HCT116 (cell line): ENCODE measurements at regions not wholly inside any gene's neighbourhood (a gene's known extent, or its start where the extent isn't known, plus 50 kb on each side); places are given as distances from the start of the nearest gene placed in this dataset.

ENCODE experiments used
- ATAC-seq: fragments of 200-7000 bp; cut with Tn5 transposase; 2 replicates; pipeline ENCODE4 v1.9.1; 2020; ENCODE audit warnings: mild to moderate bottlenecking, moderate library complexity
- BruUV-seq: library from RNA; stranded (reverse); fragments of 400-500 nt; replicated peaks from 2 replicates; lab custom pipeline; 2021; lab: Mats Ljungman, UMichigan
- CTCF ChIA-PET: fragments of 300-600 bp; sonication (Branson Sonifier 250); formaldehyde crosslinking; loops from one replicate; lab custom pipeline; 2021; ENCODE audit warnings: antibody characterized with exemption; lab: Charles Lee
- POLR2A ChIA-PET: fragments of 300-600, 350-600 bp; sonication (Branson Sonifier 250); formaldehyde crosslinking; loops from one replicate; lab custom pipeline; 2021; ENCODE audit warnings: antibody characterized with exemption; lab: Charles Lee
- RAD21 ChIA-PET, 2 experiments: fragments of 300-600 bp; sonication (Branson Sonifier 250); formaldehyde crosslinking; loops; one replicate each; lab custom pipeline; 2023; ENCODE audit warnings: low total read pairs in 2 of 2; ENCODE audit not compliant: uncharacterized antibody in 2 of 2, unreplicated experiment in 2 of 2, low non-redundant PET in 1 of 2; lab: Charles Lee
- DNase-seq: peaks from one replicate; pipeline ENCODE4 v3.0.0-alpha.2; 2010; ENCODE audit warnings: low read depth, low spot score
- H2AFZ ChIP-seq: fragments of 200-600 bp; shearing (Covaris generic), sonication (generic); 2 replicates; pipeline ENCODE4 v1.6.1; 2017; ENCODE audit warnings: low read depth, mixed run types, mixed read lengths, antibody characterized with exemption, low read length; ENCODE audit not compliant: poor library complexity, severe bottlenecking
- H3K27ac ChIP-seq: 2 replicates; pipeline ENCODE4 v1.5.1; 2012; ENCODE audit warnings: low read depth, low read length
- H3K27me3 ChIP-seq: fragments of 200-600 bp; sonication (generic); 2 replicates; pipeline ENCODE4 v1.6.1; 2016; ENCODE audit warnings: mixed run types, low read length, mixed read lengths; ENCODE audit not compliant: insufficient read depth
- H3K36me3 ChIP-seq, 2 experiments: fragments of 200-500 bp in 1 of 2; fragments of 200-600 bp in 1 of 2; sonication (Bioruptor generic) in 1 of 2; sonication (generic) in 1 of 2; 2 replicates each; pipeline versions ENCODE4 v1.5.1 to v1.6.1; 2014 to 2016; ENCODE audit warnings: low read length in 2 of 2, inconsistent platforms in 1 of 2, mixed read lengths in 1 of 2, mixed run types in 1 of 2; ENCODE audit not compliant: insufficient read depth in 2 of 2, control insufficient read depth in 1 of 2
- H3K4me1 ChIP-seq, 2 experiments: fragments of 200-600 bp in 1 of 2; sonication (generic) in 1 of 2; 2 replicates each; pipeline versions ENCODE4 v1.5.1 to v1.6.1; 2012 to 2017; ENCODE audit warnings: low read length in 2 of 2, inconsistent platforms in 1 of 2, mild to moderate bottlenecking in 1 of 2, mixed read lengths in 1 of 2, mixed run types in 1 of 2, moderate library complexity in 1 of 2; ENCODE audit not compliant: insufficient read depth in 2 of 2, control insufficient read depth in 1 of 2
- H3K4me2 ChIP-seq: fragments of 200-600 bp; sonication (generic); 2 replicates; pipeline ENCODE4 v1.6.1; 2017; ENCODE audit warnings: mixed run types, low read length, mixed read lengths
- H3K4me3 ChIP-seq, 2 experiments: fragments of 200-600 bp in 1 of 2; sonication (generic) in 1 of 2; replicated peaks in 1 of 2; 2 replicates each; pipeline ENCODE4 v1.5.1; 2011 to 2016; ENCODE audit warnings: low read length in 2 of 2, control low read depth in 1 of 2, low read depth in 1 of 2, mild to moderate bottlenecking in 1 of 2, mixed read lengths in 1 of 2, mixed run types in 1 of 2
- H3K79me2 ChIP-seq: fragments of 200-600 bp; sonication (generic); 2 replicates; pipeline ENCODE4 v1.6.1; 2017; ENCODE audit warnings: mild to moderate bottlenecking, mixed run types, low read length, moderate library complexity, mixed read lengths; ENCODE audit not compliant: insufficient read depth
- H3K9ac ChIP-seq: fragments of 200-600 bp; sonication (generic); 2 replicates; pipeline ENCODE4 v1.6.1; 2016; ENCODE audit warnings: low read length, mixed read lengths
- H3K9me2 ChIP-seq: fragments of 200-600 bp; sonication (generic), shearing (Covaris generic); 2 replicates; pipeline ENCODE4 v1.6.1; 2017; ENCODE audit warnings: mixed run types, mild to moderate bottlenecking, moderate library complexity; ENCODE audit not compliant: insufficient read depth
- H3K9me3 ChIP-seq, 2 experiments: fragments of 200-500 bp in 1 of 2; fragments of 200-600 bp in 1 of 2; sonication (Bioruptor generic) in 1 of 2; sonication (generic) in 1 of 2; 2 replicates each; pipeline ENCODE4 v1.6.1; 2014 to 2017; ENCODE audit warnings: low read length in 2 of 2, mixed read lengths in 2 of 2, inconsistent platforms in 1 of 2, low read depth in 1 of 2, mild to moderate bottlenecking in 1 of 2, mixed run types in 1 of 2, moderate library complexity in 1 of 2; ENCODE audit not compliant: control insufficient read depth in 1 of 2, insufficient read depth in 1 of 2
- H4K20me1 ChIP-seq: fragments of 200-600 bp; sonication (generic), shearing (Covaris generic); 2 replicates; pipeline ENCODE4 v1.6.1; 2017; ENCODE audit warnings: mixed run types, mild to moderate bottlenecking, moderate library complexity; ENCODE audit not compliant: insufficient read depth
- CEBPB ChIP-seq: IDR thresholded peaks from 2 replicates; pipeline ENCODE4 v1.6.1; 2012; ENCODE audit warnings: low read depth
- EZH2 ChIP-seq: fragments of 200-600 bp; sonication (generic); IDR thresholded peaks from 2 replicates; pipeline ENCODE4 v1.6.1; 2017; ENCODE audit warnings: antibody characterized with exemption, mixed run types
- JUND ChIP-seq: IDR thresholded peaks from 2 replicates; pipeline ENCODE4 v1.6.1; 2012
- REST ChIP-seq: IDR thresholded peaks from 2 replicates; pipeline ENCODE4 v1.6.1; 2012; ENCODE audit warnings: low read depth
- SIN3A ChIP-seq: IDR thresholded peaks from 2 replicates; pipeline ENCODE4 v1.6.1; 2012; ENCODE audit warnings: low read depth
- TCF7L2 ChIP-seq: IDR thresholded peaks from 2 replicates; pipeline ENCODE4 v1.7.0; 2011; ENCODE audit warnings: borderline replicate concordance, inconsistent platforms; ENCODE audit not compliant: insufficient read depth, insufficient read length; ENCODE audit errors: extremely low read depth
- ZNF274 ChIP-seq: fragments of 200-500 bp; sonication (Bioruptor generic); IDR thresholded peaks from 2 replicates; pipeline ENCODE4 v1.6.1; 2014; ENCODE audit warnings: mild to moderate bottlenecking, low read depth, low read length, inconsistent platforms
- intact Hi-C: fragments of 100-400 bp; cut with micrococcal nuclease; formaldehyde crosslinking; loops from 2 replicates; pipeline ENCODE4 v1.10.0; 2022

- Histone ChIP-seq H3K27ac (no peak overlapping the region), H3K9me2 (no peaks in the 10 kb centered on the region), H2AFZ (no peak overlapping the region), H4K20me1 (no peaks in the 10 kb centered on the region), H3K9me3 (peaks cover 4 to 33% of the 10 kb centered on the region in 2 experiments; a peak in 2 of 4 replicates), H3K4me3 (no peak overlapping the region), H3K9ac (no peak overlapping the region), H3K4me1 (no peaks in the 10 kb centered on the region), H3K36me3 (no peaks in the 10 kb centered on the region), H3K79me2 (no peaks in the 10 kb centered on the region), H3K4me2 (no peak overlapping the region), H3K27me3 (no peaks in the 10 kb centered on the region)
- BruUV-seq = no TSS peak
- no peak for TF ChIP-seq EZH2
- TF ChIP-seq JUND = no peak
- no peak for TF ChIP-seq SIN3A
- no peak for TF ChIP-seq ZNF274
- no peak for TF ChIP-seq CEBPB
- DNase-seq (no peak), ATAC-seq (no peak)
- RAD21 ChIA-PET = no interaction called here
- CTCF ChIA-PET = no interaction called here
- intact Hi-C loops = no loop called here
- POLR2A ChIA-PET = no interaction called here
These were observed 583.5 kb upstream of the FAT3 start for GRCh38 chr11:91641153-91641552.

DNA sequence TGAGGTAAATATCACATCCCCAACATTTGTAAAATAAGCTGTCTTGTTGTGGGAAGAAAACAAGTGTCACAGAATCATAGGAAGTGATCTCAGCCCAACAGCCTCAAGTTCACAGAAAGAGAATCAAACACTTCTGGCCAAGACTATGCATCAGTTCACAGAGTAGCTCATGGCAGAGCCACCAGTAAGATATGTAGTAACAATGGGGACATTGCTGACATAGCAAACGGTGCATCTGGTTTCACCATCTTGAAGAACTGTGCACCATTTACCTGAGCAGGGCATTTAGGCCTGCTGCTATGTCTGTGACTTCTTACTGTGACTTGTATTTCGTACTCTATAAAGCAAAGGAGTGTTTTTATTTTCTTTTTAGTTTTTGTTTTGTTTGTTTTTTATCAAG lies 585.3 kb upstream of the FAT3 start:
- CTCF ChIA-PET = no interaction called here

More for the DNA sequence above, 585.3 kb upstream of the FAT3 start:
- ATAC-seq = no peak
- H3K9me2 ChIP-seq = no peaks in the 10 kb centered on the region
- H3K36me3 ChIP-seq = no peaks in the 10 kb centered on the region
- intact Hi-C loops = no loop called here
- RAD21 ChIA-PET = no interaction called here
- POLR2A ChIA-PET = no interaction called here
- H3K9me3 ChIP-seq = peaks cover 4 to 32% of the 10 kb centered on the region in 2 experiments; a peak in 3 of 4 replicates
- no TSS peak for BruUV-seq
- H3K79me2 ChIP-seq = no peaks in the 10 kb centered on the region
- DNase-seq = no peak
- H3K4me3 ChIP-seq = no peak overlapping the region
- H4K20me1 ChIP-seq = no peaks in the 10 kb centered on the region
- TF ChIP-seq TCF7L2 (no peak), REST (no peak)
- no peaks in the 10 kb centered on the region for H3K27me3 ChIP-seq
- no peaks in the 10 kb centered on the region for H3K4me1 ChIP-seq
- no peak overlapping the region for H3K9ac ChIP-seq
- H2AFZ ChIP-seq = no peak overlapping the region
- no peak overlapping the region for H3K27ac ChIP-seq
- no peak overlapping the region for H3K4me2 ChIP-seq
